ENCODE measurements at regions not wholly inside any gene's neighbourhood (a gene's known extent, or its start where the extent isn't known, plus 50 kb on each side); places are given as distances from the start of the nearest gene placed in this dataset.

DNA sequence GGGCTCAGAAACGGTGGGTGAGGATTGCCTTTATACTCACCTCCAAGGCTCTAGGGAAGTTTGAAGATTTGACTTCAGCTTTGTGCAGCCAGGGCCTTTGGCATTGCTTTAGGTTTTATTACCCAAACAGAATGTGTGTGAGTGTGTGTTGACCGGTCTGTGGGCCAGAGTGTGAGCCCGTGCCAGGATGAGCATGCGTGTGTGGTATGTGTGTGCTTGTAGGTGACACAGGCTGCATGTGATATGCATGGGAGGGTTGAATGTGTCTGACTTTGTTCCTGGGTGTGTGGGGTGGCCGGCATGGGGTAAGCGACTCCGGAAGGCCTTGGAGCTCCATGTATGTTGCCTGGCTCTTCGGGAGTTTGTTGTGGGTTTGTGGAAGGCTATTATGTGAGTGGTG, 160.5 kb downstream of the FOXD2 start:
- TF ChIP-seq, protein P1, sequence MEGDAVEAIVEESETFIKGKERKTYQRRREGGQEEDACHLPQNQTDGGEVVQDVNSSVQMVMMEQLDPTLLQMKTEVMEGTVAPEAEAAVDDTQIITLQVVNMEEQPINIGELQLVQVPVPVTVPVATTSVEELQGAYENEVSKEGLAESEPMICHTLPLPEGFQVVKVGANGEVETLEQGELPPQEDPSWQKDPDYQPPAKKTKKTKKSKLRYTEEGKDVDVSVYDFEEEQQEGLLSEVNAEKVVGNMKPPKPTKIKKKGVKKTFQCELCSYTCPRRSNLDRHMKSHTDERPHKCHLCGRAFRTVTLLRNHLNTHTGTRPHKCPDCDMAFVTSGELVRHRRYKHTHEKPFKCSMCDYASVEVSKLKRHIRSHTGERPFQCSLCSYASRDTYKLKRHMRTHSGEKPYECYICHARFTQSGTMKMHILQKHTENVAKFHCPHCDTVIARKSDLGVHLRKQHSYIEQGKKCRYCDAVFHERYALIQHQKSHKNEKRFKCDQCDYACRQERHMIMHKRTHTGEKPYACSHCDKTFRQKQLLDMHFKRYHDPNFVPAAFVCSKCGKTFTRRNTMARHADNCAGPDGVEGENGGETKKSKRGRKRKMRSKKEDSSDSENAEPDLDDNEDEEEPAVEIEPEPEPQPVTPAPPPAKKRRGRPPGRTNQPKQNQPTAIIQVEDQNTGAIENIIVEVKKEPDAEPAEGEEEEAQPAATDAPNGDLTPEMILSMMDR (IDR thresholded peaks at IDR 0.05 in 4 of 5, conservative IDR thresholded peaks at IDR 0.05 in 1 of 5): no peak
- no peak for TF ChIP-seq POLR2A (IDR thresholded peaks at IDR 0.05)
